HEK293 (cell line): ENCODE measurements at regions not wholly inside any gene's neighbourhood (a gene's known extent, or its start where the extent isn't known, plus 50 kb on each side); places are given as distances from the start of the nearest gene placed in this dataset.

Experiments
- BCL11B ChIP-seq: fragments of 450-650 bp; formaldehyde crosslinking; IDR thresholded peaks from 2 replicates; pipeline ENCODE4 v1.5.1; 2016; ENCODE audit warnings: low read depth, missing biosample characterization, missing genetic modification characterization
- SETDB1 ChIP-seq: IDR thresholded peaks from one replicate; pipeline ENCODE4 v1.6.1; 2017; ENCODE audit warnings: mild to moderate bottlenecking, low read length, moderate library complexity, mixed read lengths; ENCODE audit not compliant: insufficient read length
- TCF7L2 ChIP-seq: IDR thresholded peaks from 2 replicates; pipeline ENCODE4 v1.6.1; 2011; ENCODE audit warnings: low read depth, mild to moderate bottlenecking, inconsistent platforms, low read length, moderate library complexity, borderline replicate concordance
- ZNF146 ChIP-seq: fragments of 450-650 bp; formaldehyde crosslinking; IDR thresholded peaks from 2 replicates; pipeline ENCODE4 v1.5.1; 2016; ENCODE audit warnings: missing biosample characterization, missing genetic modification characterization
- ZNF837 ChIP-seq: fragments of 450-650 bp; formaldehyde crosslinking; IDR thresholded peaks from 2 replicates; pipeline ENCODE4 v1.5.1; 2016; ENCODE audit warnings: missing biosample characterization, missing genetic modification characterization
- TF ChIP-seq, protein P1 (sequence below): fragments of 450-650 bp; formaldehyde crosslinking; IDR thresholded peaks from 2 replicates; pipeline ENCODE4 v1.5.1; 2016; ENCODE audit warnings: missing biosample characterization, missing genetic modification characterization
- TF ChIP-seq, protein P2 (sequence below): fragments of 450-650 bp; formaldehyde crosslinking; IDR thresholded peaks from 2 replicates; pipeline ENCODE4 v1.5.1; 2016; ENCODE audit warnings: missing biosample characterization, missing genetic modification characterization
- TF ChIP-seq, protein P3 (sequence below): fragments of 450-650 bp; formaldehyde crosslinking; IDR thresholded peaks from 2 replicates; pipeline ENCODE4 v1.5.1; 2017; ENCODE audit warnings: missing biosample characterization, missing genetic modification characterization
- TF ChIP-seq, protein P4 (sequence below): fragments of 450-650 bp; formaldehyde crosslinking; IDR thresholded peaks from 2 replicates; pipeline ENCODE4 v1.5.1; 2016; ENCODE audit warnings: missing biosample characterization, missing genetic modification characterization
- TF ChIP-seq, protein P5 (sequence below): fragments of 450-650 bp; formaldehyde crosslinking; IDR thresholded peaks from 2 replicates; pipeline ENCODE4 v1.5.1; 2016; ENCODE audit warnings: missing biosample characterization, missing genetic modification characterization, low read depth
- TF ChIP-seq, protein P6 (sequence below): fragments of 450-650 bp; formaldehyde crosslinking; IDR thresholded peaks from 2 replicates; pipeline ENCODE4 v1.5.1; 2016; ENCODE audit warnings: missing biosample characterization, missing genetic modification characterization

DNA sequence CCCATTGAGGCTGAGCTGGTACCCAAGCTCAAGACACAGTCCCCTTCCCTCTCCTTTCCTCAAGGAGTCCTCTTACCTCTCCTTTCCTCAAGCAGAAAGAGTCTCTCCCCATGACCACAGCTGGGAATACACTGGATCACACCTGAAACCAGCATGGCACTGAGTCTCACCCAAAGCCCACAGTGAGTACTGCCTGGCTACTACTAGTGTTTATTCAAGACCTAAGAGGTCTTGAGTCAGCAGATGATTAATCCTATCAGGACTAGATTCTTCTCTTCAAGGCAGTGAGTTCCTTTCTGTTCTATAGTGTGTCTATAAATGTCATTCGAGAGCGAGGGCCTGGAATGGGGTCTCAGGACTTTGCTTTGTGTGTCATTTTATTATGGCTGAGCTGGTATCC, 111.4 kb downstream of the METTL4 start:
- TF ChIP-seq, protein P1, sequence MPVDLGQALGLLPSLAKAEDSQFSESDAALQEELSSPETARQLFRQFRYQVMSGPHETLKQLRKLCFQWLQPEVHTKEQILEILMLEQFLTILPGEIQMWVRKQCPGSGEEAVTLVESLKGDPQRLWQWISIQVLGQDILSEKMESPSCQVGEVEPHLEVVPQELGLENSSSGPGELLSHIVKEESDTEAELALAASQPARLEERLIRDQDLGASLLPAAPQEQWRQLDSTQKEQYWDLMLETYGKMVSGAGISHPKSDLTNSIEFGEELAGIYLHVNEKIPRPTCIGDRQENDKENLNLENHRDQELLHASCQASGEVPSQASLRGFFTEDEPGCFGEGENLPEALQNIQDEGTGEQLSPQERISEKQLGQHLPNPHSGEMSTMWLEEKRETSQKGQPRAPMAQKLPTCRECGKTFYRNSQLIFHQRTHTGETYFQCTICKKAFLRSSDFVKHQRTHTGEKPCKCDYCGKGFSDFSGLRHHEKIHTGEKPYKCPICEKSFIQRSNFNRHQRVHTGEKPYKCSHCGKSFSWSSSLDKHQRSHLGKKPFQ (tag by site-specific recombination) = no peak
- TF ChIP-seq ZNF837 = no peak
- no peak for TF ChIP-seq TCF7L2
- TF ChIP-seq BCL11B (tag by site-specific recombination) = no peak
- TF ChIP-seq, protein P2, sequence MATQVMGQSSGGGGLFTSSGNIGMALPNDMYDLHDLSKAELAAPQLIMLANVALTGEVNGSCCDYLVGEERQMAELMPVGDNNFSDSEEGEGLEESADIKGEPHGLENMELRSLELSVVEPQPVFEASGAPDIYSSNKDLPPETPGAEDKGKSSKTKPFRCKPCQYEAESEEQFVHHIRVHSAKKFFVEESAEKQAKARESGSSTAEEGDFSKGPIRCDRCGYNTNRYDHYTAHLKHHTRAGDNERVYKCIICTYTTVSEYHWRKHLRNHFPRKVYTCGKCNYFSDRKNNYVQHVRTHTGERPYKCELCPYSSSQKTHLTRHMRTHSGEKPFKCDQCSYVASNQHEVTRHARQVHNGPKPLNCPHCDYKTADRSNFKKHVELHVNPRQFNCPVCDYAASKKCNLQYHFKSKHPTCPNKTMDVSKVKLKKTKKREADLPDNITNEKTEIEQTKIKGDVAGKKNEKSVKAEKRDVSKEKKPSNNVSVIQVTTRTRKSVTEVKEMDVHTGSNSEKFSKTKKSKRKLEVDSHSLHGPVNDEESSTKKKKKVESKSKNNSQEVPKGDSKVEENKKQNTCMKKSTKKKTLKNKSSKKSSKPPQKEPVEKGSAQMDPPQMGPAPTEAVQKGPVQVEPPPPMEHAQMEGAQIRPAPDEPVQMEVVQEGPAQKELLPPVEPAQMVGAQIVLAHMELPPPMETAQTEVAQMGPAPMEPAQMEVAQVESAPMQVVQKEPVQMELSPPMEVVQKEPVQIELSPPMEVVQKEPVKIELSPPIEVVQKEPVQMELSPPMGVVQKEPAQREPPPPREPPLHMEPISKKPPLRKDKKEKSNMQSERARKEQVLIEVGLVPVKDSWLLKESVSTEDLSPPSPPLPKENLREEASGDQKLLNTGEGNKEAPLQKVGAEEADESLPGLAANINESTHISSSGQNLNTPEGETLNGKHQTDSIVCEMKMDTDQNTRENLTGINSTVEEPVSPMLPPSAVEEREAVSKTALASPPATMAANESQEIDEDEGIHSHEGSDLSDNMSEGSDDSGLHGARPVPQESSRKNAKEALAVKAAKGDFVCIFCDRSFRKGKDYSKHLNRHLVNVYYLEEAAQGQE (tag by site-specific recombination) = no peak
- TF ChIP-seq, protein P3, sequence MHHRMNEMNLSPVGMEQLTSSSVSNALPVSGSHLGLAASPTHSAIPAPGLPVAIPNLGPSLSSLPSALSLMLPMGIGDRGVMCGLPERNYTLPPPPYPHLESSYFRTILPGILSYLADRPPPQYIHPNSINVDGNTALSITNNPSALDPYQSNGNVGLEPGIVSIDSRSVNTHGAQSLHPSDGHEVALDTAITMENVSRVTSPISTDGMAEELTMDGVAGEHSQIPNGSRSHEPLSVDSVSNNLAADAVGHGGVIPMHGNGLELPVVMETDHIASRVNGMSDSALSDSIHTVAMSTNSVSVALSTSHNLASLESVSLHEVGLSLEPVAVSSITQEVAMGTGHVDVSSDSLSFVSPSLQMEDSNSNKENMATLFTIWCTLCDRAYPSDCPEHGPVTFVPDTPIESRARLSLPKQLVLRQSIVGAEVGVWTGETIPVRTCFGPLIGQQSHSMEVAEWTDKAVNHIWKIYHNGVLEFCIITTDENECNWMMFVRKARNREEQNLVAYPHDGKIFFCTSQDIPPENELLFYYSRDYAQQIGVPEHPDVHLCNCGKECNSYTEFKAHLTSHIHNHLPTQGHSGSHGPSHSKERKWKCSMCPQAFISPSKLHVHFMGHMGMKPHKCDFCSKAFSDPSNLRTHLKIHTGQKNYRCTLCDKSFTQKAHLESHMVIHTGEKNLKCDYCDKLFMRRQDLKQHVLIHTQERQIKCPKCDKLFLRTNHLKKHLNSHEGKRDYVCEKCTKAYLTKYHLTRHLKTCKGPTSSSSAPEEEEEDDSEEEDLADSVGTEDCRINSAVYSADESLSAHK = no peak
- TF ChIP-seq, protein P4, sequence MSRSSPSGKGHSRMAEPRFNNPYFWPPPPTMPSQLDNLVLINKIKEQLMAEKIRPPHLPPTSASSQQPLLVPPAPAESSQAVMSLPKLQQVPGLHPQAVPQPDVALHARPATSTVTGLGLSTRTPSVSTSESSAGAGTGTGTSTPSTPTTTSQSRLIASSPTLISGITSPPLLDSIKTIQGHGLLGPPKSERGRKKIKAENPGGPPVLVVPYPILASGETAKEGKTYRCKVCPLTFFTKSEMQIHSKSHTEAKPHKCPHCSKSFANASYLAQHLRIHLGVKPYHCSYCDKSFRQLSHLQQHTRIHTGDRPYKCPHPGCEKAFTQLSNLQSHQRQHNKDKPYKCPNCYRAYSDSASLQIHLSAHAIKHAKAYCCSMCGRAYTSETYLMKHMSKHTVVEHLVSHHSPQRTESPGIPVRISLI (tag by site-specific recombination) = no peak
- TF ChIP-seq, protein P5, sequence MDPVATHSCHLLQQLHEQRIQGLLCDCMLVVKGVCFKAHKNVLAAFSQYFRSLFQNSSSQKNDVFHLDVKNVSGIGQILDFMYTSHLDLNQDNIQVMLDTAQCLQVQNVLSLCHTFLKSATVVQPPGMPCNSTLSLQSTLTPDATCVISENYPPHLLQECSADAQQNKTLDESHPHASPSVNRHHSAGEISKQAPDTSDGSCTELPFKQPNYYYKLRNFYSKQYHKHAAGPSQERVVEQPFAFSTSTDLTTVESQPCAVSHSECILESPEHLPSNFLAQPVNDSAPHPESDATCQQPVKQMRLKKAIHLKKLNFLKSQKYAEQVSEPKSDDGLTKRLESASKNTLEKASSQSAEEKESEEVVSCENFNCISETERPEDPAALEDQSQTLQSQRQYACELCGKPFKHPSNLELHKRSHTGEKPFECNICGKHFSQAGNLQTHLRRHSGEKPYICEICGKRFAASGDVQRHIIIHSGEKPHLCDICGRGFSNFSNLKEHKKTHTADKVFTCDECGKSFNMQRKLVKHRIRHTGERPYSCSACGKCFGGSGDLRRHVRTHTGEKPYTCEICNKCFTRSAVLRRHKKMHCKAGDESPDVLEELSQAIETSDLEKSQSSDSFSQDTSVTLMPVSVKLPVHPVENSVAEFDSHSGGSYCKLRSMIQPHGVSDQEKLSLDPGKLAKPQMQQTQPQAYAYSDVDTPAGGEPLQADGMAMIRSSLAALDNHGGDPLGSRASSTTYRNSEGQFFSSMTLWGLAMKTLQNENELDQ (tag by site-specific recombination) = no peak
- TF ChIP-seq, protein P6, sequence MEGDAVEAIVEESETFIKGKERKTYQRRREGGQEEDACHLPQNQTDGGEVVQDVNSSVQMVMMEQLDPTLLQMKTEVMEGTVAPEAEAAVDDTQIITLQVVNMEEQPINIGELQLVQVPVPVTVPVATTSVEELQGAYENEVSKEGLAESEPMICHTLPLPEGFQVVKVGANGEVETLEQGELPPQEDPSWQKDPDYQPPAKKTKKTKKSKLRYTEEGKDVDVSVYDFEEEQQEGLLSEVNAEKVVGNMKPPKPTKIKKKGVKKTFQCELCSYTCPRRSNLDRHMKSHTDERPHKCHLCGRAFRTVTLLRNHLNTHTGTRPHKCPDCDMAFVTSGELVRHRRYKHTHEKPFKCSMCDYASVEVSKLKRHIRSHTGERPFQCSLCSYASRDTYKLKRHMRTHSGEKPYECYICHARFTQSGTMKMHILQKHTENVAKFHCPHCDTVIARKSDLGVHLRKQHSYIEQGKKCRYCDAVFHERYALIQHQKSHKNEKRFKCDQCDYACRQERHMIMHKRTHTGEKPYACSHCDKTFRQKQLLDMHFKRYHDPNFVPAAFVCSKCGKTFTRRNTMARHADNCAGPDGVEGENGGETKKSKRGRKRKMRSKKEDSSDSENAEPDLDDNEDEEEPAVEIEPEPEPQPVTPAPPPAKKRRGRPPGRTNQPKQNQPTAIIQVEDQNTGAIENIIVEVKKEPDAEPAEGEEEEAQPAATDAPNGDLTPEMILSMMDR = no peak
- no peak for TF ChIP-seq SETDB1
- TF ChIP-seq ZNF146 = no peak
